ENCODE measurements at regions not wholly inside any gene's neighbourhood (a gene's known extent, or its start where the extent isn't known, plus 50 kb on each side); places are given as distances from the start of the nearest gene placed in this dataset.
"Not testable (repeated sequence)": the region's sequence is repeated elsewhere in the genome, so short reads cannot be mapped to it uniquely, and the experiment has no call there.

DNA sequence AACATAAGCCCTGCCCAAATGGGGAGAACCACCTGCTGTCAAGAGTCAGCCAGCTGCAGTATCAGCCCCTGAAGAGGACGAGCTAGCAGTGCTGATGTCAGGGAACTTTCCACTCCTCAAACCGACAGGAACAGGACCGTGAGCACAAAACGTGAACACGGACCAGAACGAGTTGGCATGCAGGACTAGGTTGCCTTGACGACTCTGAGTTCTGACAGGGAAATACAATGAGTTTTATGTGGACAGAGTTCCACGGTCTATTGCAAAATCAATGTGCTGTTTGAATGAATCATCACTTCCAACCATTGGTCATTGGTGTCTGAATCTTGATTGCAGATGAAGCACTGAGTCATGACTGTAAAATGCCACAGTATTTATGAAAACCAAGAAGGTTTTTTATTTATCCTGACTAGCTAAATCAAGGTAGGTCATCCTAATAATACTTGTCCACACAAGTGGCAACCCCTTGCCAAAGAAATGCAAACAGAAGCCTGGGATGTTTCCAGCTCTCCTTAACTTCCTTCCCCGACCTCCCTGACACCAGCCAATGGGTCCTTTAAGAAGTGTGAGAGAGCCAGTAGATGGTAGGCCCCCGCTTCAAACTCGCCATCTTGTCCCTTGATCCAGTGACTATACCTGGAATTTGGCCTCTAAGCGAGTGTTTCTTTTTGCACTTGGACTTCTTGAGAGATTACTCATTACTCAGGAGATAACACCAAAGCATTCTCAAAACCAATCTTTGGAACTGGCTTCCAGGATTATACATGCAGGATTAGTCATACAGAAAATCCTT lies 119.6 kb downstream of the ASB7 start:
- DNase-seq: no peak

DNA sequence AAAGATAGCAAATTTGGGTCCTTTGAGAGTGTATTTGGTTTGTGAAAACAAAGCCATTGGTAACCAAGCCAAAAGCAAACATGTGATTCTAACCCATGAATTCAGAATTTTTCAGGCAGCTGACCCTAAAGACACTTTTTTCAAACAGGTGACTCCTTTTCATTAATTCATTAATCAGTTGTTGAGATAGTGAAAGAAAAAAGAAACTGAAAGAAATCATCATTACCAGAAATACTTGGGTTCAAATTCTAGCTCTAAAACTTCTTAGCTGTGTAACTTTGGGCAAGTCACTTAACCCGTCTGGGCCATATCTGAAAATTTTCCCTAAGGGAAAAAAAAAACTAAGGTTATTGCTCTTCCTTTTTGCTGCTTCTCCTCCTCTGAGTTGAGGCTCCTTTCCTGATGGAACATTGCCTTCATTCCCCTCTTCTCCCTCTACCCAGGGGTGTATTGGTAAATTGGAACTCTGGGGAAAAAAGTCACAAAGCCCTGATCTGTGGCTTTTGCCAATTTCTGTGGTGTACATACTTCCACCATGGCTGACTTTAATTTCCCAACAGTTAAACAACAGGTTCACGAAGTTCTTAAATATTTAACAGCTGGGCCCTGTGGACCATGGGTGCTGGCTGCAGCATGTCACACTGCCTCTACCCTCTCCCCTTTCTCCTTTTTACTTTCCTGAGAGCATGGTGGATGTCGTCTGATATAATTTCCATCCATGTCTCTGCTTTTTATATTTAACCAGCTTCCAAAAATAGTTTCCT lies 120.3 kb downstream of the ASB7 start:
- DNase-seq: no peak

DNA sequence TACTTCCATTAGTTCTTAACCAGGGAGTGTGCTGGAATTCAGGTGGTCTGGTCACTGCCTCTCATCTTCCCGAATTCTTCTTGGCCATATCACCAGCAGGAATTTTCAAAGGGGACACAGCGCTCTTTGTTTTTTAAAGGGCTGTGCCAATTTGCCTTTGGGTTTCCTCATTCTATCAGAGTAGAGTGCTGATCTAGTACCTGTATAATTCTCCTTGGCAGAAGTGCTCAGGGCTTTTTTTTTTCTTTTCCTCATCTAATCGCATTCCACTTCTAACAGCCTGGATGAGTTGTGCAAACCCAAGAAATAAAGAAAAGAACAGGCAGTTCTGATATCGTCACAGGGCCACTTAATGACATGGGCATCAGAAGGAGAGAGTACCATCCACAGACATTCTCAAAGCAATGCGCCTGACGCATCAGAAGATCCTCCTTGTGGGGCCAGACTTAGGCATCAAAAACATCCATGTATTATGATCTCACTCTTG lies 121.0 kb downstream of the ASB7 start:
- no peak for DNase-seq

DNA sequence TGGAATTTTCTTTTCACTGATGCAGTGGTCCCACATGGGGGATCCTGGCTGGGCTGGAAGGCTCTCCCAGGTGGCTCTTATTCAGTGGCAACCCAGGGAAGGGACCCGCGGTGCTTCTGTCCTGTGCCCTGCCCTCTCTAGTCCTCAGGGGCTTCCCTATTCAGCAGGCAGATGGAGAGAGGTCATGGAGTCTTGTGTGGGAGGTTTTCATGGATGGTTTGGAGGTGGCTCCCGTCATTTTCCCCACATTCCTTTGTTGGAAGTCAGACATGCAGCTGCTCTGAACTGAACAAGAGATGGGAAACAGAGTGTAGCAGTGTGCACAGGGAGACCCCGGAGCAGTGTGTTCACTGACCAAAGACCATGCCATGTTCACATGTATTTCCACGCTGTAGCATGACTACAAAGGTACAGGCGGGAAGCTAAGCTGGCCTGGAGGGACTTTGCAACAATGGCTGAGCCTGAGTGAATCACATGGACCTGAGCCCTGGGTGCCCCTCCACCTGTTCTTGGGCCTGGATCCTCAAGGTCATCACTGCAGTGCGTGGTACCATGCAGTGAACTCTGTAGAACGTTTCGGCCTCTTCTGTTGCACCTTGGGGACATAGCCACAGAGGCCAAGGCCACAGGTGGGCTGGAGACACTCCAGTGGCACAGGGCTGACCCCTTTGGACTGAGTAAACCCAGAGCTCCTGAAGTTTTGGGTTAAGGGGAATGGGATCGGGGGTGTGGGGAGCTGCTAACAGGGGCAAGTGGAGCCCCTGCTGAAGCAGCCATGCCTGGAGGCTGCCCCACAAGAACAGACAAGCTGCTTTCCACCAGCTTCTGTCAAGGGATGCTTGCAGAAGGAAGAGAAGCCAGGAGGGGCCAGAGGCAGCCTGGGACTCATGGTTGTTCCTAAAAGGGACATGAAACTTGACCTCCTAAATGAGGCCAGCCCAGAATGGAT lies 123.0 kb downstream of the ASB7 start:
- DNase-seq: no peak

DNA sequence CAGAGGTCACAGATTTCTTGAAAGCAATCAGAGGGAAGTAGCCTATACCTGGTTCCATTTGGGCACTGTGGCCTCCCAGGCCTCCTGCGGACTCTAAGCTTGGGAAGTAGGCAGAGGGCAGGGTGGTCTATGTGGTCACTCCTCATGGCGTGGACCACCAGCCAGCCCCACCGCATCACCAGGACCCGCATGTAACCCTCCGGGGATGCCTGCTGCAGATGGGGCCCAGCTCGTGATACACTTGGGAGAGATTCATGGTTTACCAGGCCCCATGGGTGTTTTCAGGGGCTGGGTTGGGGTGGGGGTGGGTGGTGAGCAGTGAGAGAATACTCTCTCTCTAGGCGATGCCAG lies 123.7 kb downstream of the ASB7 start:
- DNase-seq: no peak

DNA sequence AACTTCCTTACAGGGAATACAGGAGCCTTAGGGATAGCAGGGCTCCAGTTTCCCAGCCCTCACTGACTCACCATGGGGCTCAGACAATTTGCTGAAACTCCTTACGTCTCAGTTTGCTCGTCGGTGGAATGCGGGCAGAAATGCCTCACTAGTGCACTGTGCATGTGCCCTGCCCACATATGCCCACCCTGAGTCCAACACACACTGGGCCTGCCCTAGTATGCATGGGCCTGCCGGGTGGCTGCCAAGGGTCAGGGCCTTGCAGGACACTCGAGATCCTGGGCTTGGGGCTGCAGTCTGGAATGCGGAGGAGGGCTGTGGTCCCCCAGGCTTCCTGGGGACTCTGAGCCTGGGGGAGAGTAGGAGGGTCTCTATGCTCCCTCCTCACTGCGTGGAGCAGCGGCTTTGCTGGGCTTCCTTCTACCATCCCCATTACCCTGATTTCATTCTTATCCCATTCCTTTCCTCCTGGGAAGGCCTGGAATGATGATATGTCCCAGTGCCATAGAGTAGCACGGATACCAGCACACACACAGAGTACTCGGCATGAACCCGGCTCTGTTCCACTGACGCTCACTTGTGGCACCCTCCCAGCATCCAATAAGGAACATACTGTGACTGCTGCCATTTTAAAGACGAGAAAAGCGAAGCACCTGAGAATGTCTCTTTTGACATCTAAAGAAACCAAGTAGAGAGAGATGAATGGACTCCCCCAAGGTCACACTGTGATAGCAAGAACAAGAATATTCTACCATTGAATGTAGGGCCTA lies 124.2 kb downstream of the ASB7 start:
- no peak for DNase-seq

DNA sequence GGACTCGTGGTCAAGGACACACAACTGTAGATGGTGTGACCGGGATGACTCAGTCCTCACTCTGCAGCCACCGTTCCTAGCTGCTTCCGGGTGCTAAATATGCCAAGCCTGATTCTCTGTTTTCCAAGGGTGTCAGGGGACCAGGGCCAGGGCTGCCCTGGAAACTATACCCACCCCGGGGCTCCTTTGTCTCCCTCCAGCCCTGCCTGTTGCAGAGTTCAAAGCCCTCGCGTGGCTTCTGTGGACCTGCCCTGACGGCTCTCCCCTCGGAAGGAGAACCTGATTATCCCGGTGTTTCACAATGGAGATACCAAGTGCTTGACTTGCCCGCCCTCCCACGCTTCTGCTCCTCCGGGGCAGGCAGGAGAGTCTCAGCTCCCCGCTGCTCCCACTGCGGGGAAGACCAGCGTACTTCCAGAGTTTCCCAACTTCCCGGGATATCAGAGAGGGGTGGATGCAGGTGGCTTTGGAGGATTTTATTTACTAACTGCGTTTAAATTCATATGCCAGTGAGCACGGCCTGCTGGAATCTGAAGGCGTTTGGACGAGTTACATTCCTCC lies 125.0 kb downstream of the ASB7 start:
- no peak for DNase-seq

DNA sequence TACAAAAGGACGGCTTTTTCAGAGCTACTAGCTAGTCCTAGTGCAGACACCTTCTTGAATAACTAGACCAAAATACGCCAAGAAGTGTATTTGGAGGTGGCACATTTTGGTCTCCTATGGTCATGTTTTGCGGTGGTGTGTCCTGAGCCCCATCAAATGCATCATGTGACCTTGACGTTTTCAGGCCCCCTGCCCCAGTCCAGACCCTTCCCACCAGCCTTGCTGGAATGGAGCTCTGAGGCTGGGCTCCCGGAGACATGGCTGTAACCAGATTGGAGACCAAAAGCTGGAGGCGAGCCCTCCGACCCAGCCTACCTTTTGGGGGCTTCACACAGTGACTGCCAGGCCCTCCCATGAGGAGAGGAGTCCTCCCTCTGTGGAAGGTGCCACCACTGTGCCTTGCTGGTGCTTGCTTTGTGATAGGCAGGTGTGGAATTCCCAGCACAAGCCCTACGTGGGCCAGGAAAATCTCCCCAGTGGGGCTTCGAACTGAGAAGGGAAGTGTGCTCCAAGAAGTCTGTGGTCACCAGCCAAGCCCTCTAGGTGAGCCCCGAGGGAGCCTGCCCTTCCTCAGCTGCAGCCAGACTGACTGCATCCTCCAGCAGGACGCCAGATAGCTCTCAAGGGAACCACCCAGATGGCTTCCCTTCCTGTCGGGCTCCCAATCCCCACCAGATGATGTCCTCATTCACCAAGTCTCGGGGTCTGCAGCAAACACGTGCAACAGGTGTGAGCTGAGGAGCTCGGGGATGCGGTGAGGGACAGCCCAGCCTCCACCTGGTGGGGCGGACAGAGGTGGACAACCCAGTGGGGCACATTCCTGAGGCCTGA lies 126.2 kb downstream of the ASB7 start:
- no peak for DNase-seq

DNA sequence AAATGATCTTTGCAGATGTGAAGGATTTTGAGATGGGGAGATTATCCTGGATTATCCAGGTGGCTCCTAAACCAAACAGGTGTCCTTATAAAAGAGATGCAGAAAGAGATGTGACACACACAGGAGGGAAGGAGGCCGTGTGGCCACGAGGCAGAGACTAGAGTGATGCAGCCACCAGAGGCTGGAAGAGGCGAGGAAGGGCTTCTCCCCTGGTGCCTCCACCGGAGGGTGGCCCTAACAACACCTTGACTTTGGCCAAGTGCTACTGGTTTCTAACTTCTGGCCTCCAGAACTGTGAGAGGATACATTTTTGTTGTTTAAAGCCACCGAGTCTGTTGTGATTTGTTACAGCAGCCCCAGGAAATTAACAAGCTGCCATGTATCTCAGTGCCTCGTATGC lies 127.1 kb downstream of the ASB7 start:
- no peak for DNase-seq

DNA sequence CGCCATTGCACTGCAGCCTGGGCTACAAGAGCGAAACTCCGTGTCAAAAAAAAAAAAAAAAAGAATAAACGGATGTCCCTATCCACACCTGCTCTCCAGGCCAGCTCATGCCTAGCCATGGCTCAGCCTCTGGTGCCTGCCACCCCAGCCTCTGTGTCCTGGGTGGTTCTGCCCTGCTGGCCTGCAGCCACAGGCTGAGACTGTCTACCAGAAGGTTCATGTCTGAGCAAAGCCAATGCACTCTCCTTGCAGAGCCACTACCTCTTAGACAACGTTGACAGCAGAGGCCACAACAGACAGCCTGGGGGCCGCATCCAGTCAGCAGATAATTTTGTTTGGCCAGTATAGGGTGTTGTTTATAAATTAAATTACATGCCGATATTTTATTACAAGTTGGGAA lies 127.7 kb downstream of the ASB7 start:
- DNase-seq: no peak

DNA sequence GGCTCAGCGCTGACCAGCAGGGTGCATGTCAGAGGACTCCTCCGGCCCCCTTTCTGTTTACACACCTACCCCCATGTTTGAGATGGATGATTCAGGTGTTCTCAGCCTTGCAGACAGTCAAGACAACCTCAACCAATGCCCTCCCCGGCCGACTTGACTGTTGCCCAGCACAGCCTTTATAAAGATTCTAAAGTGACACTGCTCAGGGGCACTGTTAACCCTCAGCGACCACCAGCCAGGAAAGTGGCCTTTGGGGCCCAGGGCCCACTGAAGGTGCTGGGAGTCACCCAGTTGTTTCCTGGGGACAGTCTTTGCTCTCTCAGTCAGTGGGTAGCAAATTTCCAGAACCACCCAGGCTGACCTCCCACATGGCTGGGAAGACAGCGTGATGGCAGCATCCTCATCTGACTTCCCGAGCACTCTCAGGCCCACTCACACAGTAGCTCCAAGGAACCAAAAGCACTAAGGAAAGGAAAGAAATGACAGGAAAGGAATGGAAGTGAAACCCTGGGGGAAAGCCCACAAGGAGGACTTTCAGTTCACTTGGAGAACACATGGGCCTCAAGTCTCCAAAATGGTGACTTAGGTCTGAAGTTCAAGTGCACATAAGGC lies 128.4 kb downstream of the ASB7 start:
- no peak for DNase-seq

DNA sequence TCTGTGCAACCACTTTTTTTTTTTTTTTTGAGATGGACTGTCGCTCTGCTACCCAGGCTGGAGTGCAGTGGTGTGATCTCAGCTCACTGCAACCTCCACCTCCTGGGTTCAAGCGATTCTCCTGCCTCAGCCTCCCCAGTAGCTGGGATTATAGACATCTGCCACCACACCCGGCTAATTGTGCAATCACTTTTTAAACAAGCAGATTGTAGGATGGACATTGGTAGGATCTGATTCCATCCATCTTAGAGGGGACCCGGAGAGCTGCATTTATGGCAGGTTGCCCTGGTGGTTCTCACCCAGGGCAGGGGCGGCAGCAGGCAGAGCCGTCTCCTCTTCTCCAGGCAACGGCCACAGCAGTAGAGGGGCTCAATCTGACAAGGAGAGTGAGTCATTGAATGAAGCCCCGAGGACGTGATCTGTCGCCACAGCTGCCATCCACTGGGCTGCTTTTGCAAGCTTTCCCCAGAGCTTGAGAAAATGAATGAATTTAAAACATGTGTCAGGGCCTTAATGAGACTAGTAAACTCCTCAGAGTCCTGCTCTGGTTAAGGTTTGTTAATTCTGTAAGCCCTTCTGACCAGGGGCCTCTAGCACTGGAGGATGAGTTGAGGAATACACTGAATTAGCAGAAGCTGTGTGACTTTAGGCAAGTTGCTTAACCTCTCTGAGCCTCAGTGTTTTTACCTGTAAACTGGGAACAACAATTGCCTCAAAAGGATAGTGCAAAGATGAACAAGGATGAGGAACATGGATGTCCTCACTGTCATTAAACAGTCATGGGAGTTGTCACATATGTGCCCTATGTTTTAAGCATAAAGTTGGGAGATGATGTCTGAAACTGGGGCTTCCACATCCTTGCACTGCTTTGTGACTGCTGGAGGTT lies 129.1 kb downstream of the ASB7 start:
- no peak for DNase-seq

DNA sequence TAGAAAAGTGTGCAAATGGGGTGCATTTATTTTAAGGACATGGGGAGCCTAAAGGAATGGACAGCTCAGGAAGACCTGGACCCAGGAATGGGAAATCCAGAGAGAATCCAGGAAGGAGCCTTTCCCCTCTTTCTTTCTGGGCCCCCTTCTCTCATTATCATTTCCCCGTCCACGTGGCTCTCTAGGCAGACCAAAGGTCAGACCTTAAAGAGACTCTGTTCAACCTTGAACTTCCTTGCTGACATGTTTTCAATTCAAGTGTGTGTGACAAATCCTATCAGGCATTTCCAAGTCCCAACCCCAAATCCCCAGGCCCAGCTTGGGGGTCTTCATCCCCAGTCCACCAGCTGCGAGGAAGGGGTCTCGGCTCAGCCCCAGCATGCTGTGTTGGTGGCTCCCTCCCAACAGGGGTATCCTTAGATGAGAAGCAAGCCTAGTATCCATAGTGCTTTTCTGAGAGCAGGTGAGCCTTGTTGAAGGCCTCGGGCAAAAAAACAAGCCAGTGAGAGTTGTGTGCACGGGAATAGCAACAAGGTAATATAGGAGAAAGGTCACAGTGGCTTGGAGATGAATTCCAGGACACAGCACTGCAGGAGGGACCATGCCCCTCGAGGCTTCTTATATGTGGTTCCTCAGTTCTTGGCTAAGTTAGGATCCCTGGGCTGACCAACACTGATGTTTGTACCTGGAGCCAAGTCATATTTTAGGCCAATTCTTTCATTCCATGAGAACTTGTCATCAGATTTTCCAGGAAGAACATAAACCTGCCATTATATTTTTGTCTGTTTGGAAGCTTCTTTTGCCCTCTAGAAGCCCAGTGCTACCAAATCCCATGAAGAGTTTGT lies 130.0 kb downstream of the ASB7 start:
- no peak for DNase-seq

DNA sequence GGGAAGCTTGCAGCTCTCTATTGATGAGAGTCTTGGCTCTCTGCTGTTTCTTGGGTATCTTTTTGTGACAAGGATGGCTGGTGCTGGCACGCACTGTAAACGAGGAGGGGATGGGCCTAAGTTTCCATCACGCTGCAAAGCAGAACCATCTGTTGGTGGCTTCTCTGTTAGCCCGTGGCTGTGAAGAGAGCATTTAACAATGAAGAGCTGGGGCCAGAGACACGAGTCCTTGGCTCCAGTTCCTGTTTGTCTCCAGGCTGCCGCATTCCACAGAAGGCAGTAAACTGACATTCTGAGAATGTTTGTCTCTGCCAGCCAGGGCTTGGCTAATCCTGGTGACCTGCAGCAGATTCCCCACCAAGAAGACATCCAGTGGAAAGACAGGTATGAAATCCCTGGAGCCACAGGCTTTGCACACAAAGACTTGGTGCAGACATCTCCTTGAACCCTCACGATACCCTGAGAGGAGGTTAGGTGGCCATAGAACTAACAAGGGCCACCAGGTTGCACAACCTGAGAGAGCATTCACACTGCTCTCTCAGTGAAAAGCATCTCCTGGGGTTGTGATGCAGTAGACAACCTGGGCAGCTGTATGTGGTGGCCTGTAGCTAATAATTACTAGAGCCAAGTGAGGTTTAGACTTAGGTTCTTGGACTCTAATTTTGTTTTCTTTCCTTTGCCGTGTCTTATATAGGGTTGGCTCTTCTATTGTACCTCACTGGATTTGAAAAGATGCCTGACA lies 130.9 kb downstream of the ASB7 start:
- no peak for DNase-seq

DNA sequence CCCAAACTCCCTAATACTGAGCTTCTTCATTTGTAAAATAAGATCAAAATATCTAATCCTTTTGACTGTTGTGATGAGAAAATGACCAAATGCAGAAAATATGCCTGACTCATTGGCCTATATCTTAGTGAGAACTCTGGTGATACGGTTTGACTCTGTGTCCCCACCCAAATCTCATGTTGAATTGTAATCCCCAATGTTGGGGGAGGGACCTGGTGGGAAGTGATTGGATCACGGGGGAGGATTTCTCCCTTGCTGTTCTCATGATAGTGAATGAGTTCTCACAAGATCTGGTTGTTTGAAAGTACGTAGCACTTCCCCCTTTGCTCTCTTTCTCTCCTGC lies 131.4 kb downstream of the ASB7 start:
- DNase-seq: not testable (repeated sequence)

DNA sequence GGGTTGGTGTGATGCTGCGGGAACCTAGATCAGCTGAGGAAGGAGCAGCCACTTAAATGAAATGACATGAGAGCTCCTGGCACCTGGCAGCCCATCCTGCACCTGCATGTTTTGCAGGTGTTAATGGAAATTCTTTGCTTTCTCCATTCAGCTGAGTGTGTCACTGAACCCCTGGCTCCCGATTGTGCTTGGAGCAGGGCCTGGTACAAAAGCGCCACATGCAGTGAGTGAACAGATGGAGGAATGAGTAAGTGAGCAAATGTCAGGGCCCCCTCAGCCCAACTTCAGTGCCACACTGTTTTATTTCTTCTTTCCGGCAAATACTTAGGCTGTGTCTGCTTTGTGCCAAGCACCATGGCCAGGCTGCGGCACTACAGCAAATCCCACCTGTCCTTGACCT lies 132.2 kb downstream of the ASB7 start:
- DNase-seq: no peak

DNA sequence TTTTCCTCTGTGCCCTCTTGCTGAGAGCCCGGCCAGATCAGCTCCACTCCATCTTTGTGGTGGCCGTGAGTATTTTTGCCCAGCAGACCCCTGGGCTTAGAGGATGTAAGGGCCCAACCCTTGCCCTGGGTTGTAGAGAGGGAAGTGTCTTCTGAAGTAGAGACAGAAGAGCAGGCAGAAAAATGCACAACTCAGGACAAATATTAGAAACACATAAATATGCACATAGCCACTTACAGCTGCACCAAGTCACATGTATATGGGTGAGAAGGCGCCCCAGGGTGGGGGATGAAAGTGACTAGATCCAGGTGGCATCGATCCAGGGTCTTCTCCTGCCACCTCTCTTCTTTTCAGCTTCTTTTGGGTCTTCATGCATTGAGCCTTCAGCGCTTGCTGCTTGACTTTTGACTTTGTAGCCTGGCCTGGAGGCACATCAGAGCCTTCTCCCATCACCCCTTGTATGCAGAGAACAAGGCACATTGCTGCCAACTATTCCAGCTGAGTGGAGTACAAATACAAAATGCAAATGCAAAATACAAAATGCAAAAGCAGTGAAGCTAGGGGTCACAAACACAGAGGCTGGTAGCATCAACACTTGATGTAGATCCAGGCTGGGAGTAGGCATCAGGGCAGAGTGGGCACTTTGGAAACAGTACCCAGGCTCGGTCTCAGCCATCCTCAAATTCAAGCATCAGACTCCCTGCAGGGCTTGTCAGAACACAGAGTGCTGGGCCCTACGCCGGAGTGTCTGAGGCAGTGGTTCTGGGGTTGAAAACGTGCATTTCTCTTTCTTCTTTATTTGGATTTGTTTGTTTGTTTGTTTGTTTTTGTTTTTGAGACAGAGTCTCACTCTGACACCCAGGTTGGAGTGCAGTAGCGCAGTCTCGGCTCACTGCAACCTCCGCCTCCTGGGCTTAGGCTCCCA lies 133.0 kb downstream of the ASB7 start:
- no peak for DNase-seq
